HepG2 (cell line): ENCODE measurements at regions not wholly inside any gene's neighbourhood (a gene's known extent, or its start where the extent isn't known, plus 50 kb on each side); places are given as distances from the start of the nearest gene placed in this dataset.
"Not testable (repeated sequence)": the region's sequence is repeated elsewhere in the genome, so short reads cannot be mapped to it uniquely, and the experiment has no call there.

Source experiments
- ATAC-seq: fragments of 200-7000 bp; cut with Tn5 transposase; 3 replicates; pipeline ENCODE4 v1.9.1; 2020; ENCODE audit warnings: mild to moderate bottlenecking, moderate library complexity
- BruUV-seq: library from RNA; stranded (reverse); fragments of 400-500 nt; replicated peaks from 2 replicates; lab custom pipeline; 2021; lab: Mats Ljungman, UMichigan
- CTCF ChIA-PET: fragments of 300-600 bp; formaldehyde crosslinking; extraction: SDS; loops from one replicate; lab custom pipeline; 2021; ENCODE audit warnings: low total read pairs, inconsistent platforms, low intra/inter-chr PET ratio; lab: Yijun Ruan, JAX
- POLR2A ChIA-PET: fragments of 350-600 bp; sonication (Branson Sonifier 250); formaldehyde crosslinking; loops from one replicate; lab custom pipeline; 2020; ENCODE audit warnings: antibody characterized with exemption, inconsistent platforms; lab: Yijun Ruan, JAX
- DNase-seq: peaks from one replicate; pipeline ENCODE4 v3.0.0-alpha.2; 2015; ENCODE audit warnings: low spot score
- FAIRE-seq: peaks from 3 replicates; lab custom pipeline; 2011; peaks lifted over from hg19 to GRCh38; lab: Jason Lieb, UNC
- H2AFZ ChIP-seq: one replicate; pipeline ENCODE4 v1.6.1; 2011; ENCODE audit warnings: low read length, inconsistent platforms
- H3K27ac ChIP-seq: fragments of 300-600 bp; 3 replicates; pipeline ENCODE4 v1.8.0; 2011; ENCODE audit warnings: mixed run types, mild to moderate bottlenecking, mixed read lengths, low read length, inconsistent platforms; ENCODE audit not compliant: insufficient read depth; ENCODE audit errors: extremely low read length
- H3K27me3 ChIP-seq, 2 experiments: fragments of 200-600 bp in 1 of 2; 2 replicates in 1 of 2; 3 replicates in 1 of 2; pipeline versions ENCODE4 v1.6.0 to v1.8.0; 2011; ENCODE audit warnings: low read length in 2 of 2, mild to moderate bottlenecking in 2 of 2, moderate library complexity in 2 of 2, inconsistent platforms in 1 of 2; ENCODE audit not compliant: insufficient read depth in 2 of 2, control insufficient read depth in 1 of 2
- H3K36me3 ChIP-seq, 2 experiments: fragments of 200-600 bp in 1 of 2; replicated peaks in 1 of 2; 2 replicates in 1 of 2; 3 replicates in 1 of 2; pipeline versions ENCODE4 v1.5.1 to v1.8.0; 2011; ENCODE audit warnings: low read length in 2 of 2, inconsistent platforms in 1 of 2; ENCODE audit not compliant: insufficient read depth in 2 of 2, control insufficient read depth in 1 of 2
- H3K4me1 ChIP-seq: 2 replicates; pipeline ENCODE4 v1.5.1; 2012; ENCODE audit warnings: low read length, inconsistent platforms; ENCODE audit not compliant: insufficient read depth
- H3K4me2 ChIP-seq: 2 replicates; pipeline ENCODE4 v1.6.0; 2011; ENCODE audit warnings: low read depth, low read length, inconsistent platforms
- H3K4me3 ChIP-seq, 3 experiments: fragments of 200-600 bp in 1 of 3; sonication (generic), shearing (Covaris generic) in 1 of 3; replicated peaks in 1 of 3; 2 replicates each; pipeline ENCODE4 v1.5.1; 2011 to 2016; ENCODE audit warnings: low read length in 3 of 3, inconsistent platforms in 2 of 3, low read depth in 2 of 3, mild to moderate bottlenecking in 2 of 3, control low read depth in 1 of 3, mixed read lengths in 1 of 3; ENCODE audit not compliant: insufficient read depth in 1 of 3
- H3K79me2 ChIP-seq: one replicate; pipeline ENCODE4 v1.6.1; 2011; ENCODE audit warnings: low read length, inconsistent platforms; ENCODE audit not compliant: insufficient read depth
- H3K9ac ChIP-seq: 2 replicates; pipeline ENCODE4 v1.6.0; 2011; ENCODE audit warnings: mild to moderate bottlenecking, low read depth, low read length, inconsistent platforms; ENCODE audit not compliant: insufficient read depth
- H3K9me3 ChIP-seq: 2 replicates; pipeline ENCODE4 v1.5.1; 2012; ENCODE audit warnings: mild to moderate bottlenecking, low read length
- H4K20me1 ChIP-seq: 2 replicates; pipeline ENCODE4 v1.6.0; 2011; ENCODE audit warnings: inconsistent platforms, mild to moderate bottlenecking, low read length, moderate library complexity; ENCODE audit not compliant: insufficient read depth
- AKNA ChIP-seq: sonication (generic); formaldehyde crosslinking; IDR thresholded peaks from 2 replicates; pipeline ENCODE4 v1.4.0; 2020; ENCODE audit warnings: missing genetic modification reagents, borderline replicate concordance
- FOSL2 ChIP-seq: sonication (generic); formaldehyde crosslinking; IDR thresholded peaks from 2 replicates; pipeline ENCODE4 v1.4.0; 2020; ENCODE audit warnings: missing genetic modification reagents
- WGBS: methylation state at CpG from one replicate; pipeline ENCODE4 v1.1.6; 2017; ENCODE audit warnings: low lambda C conversion rate; 5-methylcytosine and 5-hydroxymethylcytosine counted together
- in situ Hi-C: cut with HindIII; loops from 2 replicates; pipeline ENCODE4 v1.10.0; 2017; ENCODE audit warnings: low pct_unique_long_range_greater_than_20kb; ENCODE audit not compliant: extremely low pct_ligation_motif_present
- intact Hi-C: fragments of 100-400 bp; cut with micrococcal nuclease; formaldehyde crosslinking; loops from one replicate; pipeline ENCODE4 v1.10.0; 2022; ENCODE audit not compliant: unreplicated experiment

GRCh38 chr2:111252436-111252835, 131.7 kb downstream of the BCL2L11 start (continued):
- TF ChIP-seq AKNA (CRISPR knock-in tag), result no peak

GRCh38 chr2:111254916-111255315, 134.2 kb downstream of the BCL2L11 start:
- in situ Hi-C loops, CTCF ChIA-PET, H3K4me3 ChIP-seq, H3K4me2 ChIP-seq, BruUV-seq, H3K79me2 ChIP-seq, DNase-seq, H3K27ac ChIP-seq, H2AFZ ChIP-seq, H3K9ac ChIP-seq, H3K9me3 ChIP-seq, intact Hi-C loops, FAIRE-seq, H3K27me3 ChIP-seq, H3K36me3 ChIP-seq, POLR2A ChIA-PET, H4K20me1 ChIP-seq: not testable (repeated sequence)
- 0 out of 2 replicates have a peak, but pooled peaks have one; percentile 6 for TF ChIP-seq FOSL2
- peak; percentile 42; the same call in 2 of the 3 replicates for ATAC-seq
- WGBS, result 86% methylated on average over 6 of the region's 6 CpGs
- H3K4me1 ChIP-seq, result peaks cover 11% of the 10 kb centered on the region

GRCh38 chr2:111256628-111257027, 135.9 kb downstream of the BCL2L11 start:
- FAIRE-seq, H3K79me2 ChIP-seq, H3K36me3 ChIP-seq, POLR2A ChIA-PET, intact Hi-C loops, H3K27ac ChIP-seq, in situ Hi-C loops, H2AFZ ChIP-seq, BruUV-seq, H3K4me2 ChIP-seq, ATAC-seq, H3K9ac ChIP-seq, H3K27me3 ChIP-seq, H3K4me1 ChIP-seq, DNase-seq, CTCF ChIA-PET, H3K9me3 ChIP-seq, H3K4me3 ChIP-seq, H4K20me1 ChIP-seq: not testable (repeated sequence)
- WGBS, result 67% methylated on average over 1 of the region's 1 CpG

DNA sequence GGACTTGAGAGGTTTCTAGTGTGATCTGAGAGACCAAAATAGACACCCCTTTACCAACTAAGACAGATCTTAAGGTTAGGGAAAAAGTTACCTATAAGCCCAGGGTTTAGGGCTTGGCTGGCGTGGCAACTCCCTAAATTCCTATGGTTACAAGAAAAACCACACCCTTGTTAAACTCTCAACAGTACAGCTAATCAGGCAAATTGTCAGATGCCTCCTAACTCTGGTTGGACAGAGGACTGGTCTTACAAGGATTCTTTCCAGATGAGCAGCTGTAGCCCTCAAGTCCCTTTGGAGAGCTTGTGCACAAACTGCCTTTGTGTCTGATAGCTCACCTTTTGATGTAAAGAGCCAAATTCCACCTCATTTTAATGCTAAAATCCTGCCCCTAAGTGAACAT, 136.9 kb downstream of the BCL2L11 start:
- POLR2A ChIA-PET, BruUV-seq, H3K4me1 ChIP-seq, FAIRE-seq, H3K9ac ChIP-seq, H3K27ac ChIP-seq, ATAC-seq, H2AFZ ChIP-seq, H3K36me3 ChIP-seq, H3K27me3 ChIP-seq, H3K9me3 ChIP-seq, DNase-seq, in situ Hi-C loops, intact Hi-C loops, H3K4me3 ChIP-seq, H4K20me1 ChIP-seq, CTCF ChIA-PET, H3K4me2 ChIP-seq, H3K79me2 ChIP-seq: not testable (repeated sequence)
- WGBS, result 100% methylated on average over 1 of the region's 1 CpG
